Nucleus accumbens (tissue), 56 donors: ENCODE measurements at regions not wholly inside any gene's neighbourhood (a gene's known extent, or its start where the extent isn't known, plus 50 kb on each side); places are given as distances from the start of the nearest gene placed in this dataset.
"Not testable (repeated sequence)": the region's sequence is repeated elsewhere in the genome, so short reads cannot be mapped to it uniquely, and the experiment has no call there.

Experiments used
- DNase-seq, 56 donors: peaks; one replicate each; lab custom pipeline; 2025; lab: John Stamatoyannopoulos, UW

DNA sequence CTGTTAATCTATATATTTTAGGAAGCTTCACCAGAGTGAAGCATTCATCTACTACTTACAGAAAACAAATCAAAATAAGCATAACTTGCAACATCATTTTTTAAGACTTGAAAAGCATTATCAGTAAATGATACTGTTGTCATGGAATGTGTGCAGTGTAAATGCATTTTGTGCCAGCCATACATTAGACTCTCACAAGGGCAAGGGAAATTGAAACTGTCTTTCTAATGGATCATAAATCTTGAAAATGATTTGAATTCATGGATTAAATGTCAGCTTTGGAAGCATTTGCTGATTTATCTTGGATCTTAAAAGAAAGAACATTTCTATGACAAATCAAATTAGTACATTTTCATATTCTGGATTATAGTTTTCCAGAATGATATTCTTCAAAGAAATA, 338.3 kb upstream of the SGO1 start:
- no peak for DNase-seq

GRCh38 chr3:20523293-20523692, 337.3 kb upstream of the SGO1 start:
- no peak for DNase-seq

- DNase-seq: not testable (repeated sequence)
These were observed 331.3 kb upstream of the SGO1 start for GRCh38 chr3:20517316-20517715.

GRCh38 chr3:20516311-20516710, 330.3 kb upstream of the SGO1 start:
- no peak for DNase-seq

DNA sequence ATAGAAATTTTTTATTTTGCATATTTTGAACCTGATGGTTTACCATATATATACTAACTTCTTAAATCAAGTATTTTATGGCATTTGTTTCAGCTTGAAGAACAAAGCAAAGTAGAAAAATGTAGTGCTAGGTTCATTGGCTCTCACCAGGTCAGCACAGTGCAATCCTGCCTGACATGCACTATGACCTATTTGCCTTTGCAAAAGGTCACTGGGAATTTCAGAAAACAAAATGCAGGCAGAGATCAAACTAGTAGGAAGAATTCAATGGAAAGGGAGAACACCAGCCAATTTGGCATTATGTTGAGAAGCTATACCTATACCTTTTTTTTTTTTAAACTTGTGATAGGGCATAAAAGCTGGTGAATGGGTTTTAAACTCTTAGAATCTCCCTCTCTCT, 329.8 kb upstream of the SGO1 start:
- no peak for DNase-seq

DNA sequence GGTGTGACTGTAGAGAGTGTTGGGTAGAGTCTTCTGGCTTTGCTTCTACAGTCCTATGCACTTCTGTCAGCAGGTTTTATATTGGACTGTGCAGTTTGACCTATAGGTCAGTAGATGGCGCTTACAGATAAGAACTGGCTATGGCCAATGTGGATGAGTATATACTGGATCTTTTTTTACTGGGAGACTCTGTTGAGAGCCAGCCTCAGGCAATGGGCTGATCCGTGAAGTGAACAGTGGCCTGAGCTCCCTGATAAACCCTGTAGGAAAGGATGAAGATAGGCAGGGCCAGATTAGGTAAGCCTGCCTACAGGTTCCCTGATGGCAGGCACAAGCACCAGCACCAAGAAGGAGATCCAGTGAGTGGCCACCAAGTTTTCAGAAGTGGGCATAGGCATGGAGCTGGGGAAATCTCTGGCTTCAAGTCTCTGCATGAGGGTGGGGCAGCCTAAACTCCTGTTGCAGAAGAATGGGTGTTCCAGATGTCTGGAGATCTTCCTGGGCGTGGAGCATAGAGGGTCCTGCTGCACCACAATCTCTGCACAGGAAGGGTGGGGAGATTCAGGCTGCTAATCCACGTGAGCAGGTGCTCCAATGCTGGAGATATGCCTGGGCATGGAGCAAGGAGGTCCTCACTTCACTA, 326.0 kb upstream of the SGO1 start:
- peak in 7 of 56 donors; percentile 1 to 34 (median 9) for DNase-seq

- no peak for DNase-seq
These were observed 324.4 kb upstream of the SGO1 start for GRCh38 chr3:20510396-20510795.

DNA sequence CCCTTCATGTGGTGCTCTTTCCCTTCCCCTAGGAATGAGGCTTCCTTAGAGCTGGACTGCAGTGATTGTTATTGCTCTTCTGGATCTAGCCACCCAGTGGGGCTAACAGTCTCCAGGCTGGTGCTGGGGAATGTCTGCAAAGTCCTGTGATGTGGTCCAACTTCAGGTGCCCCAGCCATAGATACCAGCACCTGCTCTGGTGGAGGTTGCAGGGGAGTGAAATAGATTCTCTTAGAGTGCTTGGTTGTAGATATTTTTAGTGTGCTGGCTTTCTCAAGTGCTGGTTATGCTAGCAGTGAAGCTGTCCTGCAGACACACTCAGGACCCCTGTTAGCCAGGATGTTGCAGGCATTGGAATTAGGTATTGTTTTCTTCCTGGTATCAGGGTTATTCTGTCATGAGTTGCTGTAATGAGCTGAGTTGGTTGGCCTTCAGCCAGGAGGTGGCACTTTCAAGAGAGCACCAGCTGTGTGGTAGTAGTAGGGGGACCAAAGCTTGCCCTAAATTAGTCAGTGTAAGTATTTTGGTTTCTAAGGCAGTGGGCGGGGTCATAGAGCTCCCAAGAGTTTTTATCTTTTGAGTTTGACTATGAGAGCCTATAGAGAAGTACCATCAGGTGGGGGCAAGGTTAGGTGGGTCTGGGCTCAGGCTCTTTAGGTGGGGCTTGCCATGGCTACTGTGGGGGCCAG, 317.5 kb upstream of the SGO1 start:
- no peak for DNase-seq

GRCh38 chr3:20490996-20491395, 305.0 kb upstream of the SGO1 start:
- no peak for DNase-seq

GRCh38 chr3:20488151-20488550, 302.1 kb upstream of the SGO1 start:
- no peak for DNase-seq

- no peak for DNase-seq
These were observed 298.1 kb upstream of the SGO1 start for GRCh38 chr3:20484126-20484525.

DNA sequence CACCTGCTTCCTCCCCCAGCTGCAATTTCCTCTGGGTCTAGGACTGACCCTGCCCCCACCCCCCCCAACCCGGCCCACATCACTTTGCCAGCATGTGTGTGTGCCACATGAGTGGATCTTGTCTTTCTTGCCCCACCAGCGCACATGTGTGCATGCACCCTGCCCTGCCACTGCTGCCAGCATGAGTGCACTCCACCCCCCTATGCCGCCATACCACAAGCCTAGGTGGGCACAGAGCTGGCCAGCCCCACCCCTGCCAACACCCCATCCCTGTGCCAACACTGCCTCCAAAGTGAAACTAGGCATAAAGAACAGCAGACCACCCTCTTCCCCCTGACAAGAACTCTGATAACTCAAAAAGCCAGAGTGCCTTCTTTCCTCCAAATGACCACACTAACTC, 296.3 kb upstream of the SGO1 start:
- DNase-seq: no peak

- DNase-seq: no peak
These were observed 294.9 kb upstream of the SGO1 start for GRCh38 chr3:20480786-20481365.

GRCh38 chr3:20478436-20478835, 292.4 kb upstream of the SGO1 start:
- DNase-seq: no peak

DNA sequence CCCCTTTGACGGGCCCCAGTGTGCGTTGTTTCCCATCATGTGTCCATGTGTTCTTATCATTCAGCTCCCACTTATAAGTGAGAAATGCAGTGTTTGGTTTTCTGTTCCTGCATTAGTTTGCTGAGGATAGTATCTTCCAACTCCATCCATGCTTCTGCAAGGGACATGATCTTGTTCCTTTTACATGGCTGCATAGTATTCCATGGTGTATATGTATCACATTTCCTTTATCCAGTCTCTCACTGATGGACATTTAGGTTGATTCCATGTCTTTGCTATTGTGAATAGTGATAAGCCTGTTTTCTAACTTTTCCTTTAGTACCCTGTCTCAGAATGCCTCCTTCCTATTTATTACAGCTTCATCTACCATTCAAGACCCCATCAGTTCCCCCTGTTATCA, 278.2 kb upstream of the SGO1 start:
- not testable (repeated sequence) for DNase-seq

GRCh38 chr3:20462723-20463122, 276.7 kb upstream of the SGO1 start:
- DNase-seq: no peak

DNA sequence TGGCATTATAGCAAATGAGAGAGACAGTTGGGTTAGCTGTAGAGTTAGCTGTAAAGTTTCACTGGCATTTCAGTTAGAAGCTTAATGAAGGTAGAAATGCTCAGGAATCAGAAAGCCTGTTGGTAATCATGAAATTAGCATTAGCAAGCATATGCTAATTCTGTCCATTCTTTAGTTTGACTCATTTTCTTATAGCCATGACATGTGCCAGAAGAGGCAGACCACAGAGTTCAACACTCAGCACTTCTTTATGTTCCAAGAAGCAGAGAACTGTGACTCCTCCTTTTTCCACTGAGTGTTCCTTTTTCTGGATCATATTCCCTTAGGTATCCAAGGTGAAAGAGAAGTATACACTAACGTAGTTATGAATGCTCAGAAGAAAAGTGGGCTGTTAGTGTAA, 276.2 kb upstream of the SGO1 start:
- no peak for DNase-seq

GRCh38 chr3:20458994-20459716, 273.1 kb upstream of the SGO1 start:
- no peak for DNase-seq

DNA sequence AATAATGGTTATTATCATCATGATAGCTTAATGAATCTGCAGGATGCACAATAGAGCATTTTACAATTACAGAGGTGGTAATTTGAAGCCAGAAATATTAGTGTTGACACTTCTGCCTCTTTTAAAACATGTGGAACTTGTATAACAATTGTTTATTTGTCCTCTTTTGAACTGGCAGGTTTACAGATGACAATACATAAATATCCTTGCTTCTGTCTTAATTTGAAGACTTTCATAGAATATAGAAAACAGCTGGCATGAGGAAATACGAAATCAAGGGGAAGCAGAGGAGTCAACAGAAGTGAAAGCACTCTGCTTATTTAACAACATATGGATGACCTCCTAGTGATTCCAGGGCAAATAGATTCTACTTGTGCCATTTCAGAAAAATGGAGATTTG, 270.5 kb upstream of the SGO1 start:
- DNase-seq: no peak

DNA sequence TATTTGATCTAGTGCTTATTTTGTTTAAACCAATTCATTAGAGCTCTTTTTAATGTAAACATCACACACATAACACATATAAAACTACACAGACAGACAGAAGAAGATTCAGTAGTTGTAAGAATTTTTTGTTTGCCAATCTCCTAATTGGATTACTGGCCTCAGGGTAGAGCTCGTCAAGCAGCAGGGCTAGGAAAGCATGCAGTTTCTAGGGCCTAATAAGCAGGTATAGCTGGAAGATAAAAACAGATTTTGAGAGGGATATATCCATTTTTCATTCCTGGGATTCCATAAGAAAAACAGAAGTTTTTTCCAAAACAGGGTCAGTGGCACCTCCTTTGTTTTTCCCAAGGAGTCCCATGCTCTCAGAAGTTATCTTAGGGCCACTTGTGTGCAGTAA, 265.2 kb upstream of the SGO1 start:
- no peak for DNase-seq

DNA sequence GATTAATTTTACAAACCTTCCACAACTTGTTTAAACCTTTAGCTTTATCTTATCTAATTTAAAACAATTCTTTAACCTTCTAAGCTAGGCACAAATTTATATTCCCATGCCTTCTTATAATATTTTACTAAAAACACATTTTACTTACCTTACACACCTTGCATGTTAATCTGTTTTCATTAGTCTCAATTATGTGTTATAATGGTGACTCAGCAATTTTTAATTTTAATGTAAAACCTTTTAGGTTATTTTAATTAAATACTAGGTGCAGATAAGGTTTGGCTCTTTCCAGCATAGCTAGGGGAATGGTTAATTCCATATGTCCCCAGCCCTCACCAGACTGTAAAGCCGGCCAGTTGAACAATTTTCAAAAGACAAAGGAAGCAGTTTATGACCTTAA, 264.6 kb upstream of the SGO1 start:
- no peak for DNase-seq

GRCh38 chr3:20442846-20443245, 256.8 kb upstream of the SGO1 start:
- DNase-seq: no peak
